Fibroblast of lung (primary cell): ENCODE measurements at regions not wholly inside any gene's neighbourhood (a gene's known extent, or its start where the extent isn't known, plus 50 kb on each side); places are given as distances from the start of the nearest gene placed in this dataset.

Experiments
- CTCF ChIP-seq, 2 donors: IDR thresholded peaks in 1 of 2; conservative IDR thresholded peaks in 1 of 2; 1 replicate in 1 of 2; 2 replicates in 1 of 2; pipeline ENCODE4 v1.5.1; 2011 to 2012; ENCODE audit warnings: low read length in 2 of 2, control low read depth in 1 of 2, inconsistent platforms in 1 of 2, low read depth in 1 of 2, mild to moderate bottlenecking in 1 of 2
- EZH2 ChIP-seq: IDR thresholded peaks from 2 replicates; pipeline ENCODE4 v1.5.1; 2012; ENCODE audit warnings: low read length, control low read depth, mild to moderate bottlenecking; ENCODE audit errors: missing control alignments

- no peak for TF ChIP-seq CTCF (conservative IDR thresholded peaks at IDR 0.05 in 1 of 2, IDR thresholded peaks at IDR 0.05 in 1 of 2; ENCODE audit: low read depth in 1 of 2, low read length in 2 of 2)
- TF ChIP-seq EZH2: no peak
Measured at GRCh38 chr4:58843455-58843854, 1733.3 kb upstream of the IGFBP7 start.
